GM21619 (cell line): ENCODE measurements at regions not wholly inside any gene's neighbourhood (a gene's known extent, or its start where the extent isn't known, plus 50 kb on each side); places are given as distances from the start of the nearest gene placed in this dataset.
A peak's percentile ranks its signal among the peaks of the same experiment; 100 is the strongest.

ENCODE experiments used
- ATAC-seq: cut with Tn5 transposase; IDR thresholded peaks from one replicate; pipeline ENCODE4 v1.9.1; 2021; ENCODE audit not compliant: unreplicated experiment

DNA sequence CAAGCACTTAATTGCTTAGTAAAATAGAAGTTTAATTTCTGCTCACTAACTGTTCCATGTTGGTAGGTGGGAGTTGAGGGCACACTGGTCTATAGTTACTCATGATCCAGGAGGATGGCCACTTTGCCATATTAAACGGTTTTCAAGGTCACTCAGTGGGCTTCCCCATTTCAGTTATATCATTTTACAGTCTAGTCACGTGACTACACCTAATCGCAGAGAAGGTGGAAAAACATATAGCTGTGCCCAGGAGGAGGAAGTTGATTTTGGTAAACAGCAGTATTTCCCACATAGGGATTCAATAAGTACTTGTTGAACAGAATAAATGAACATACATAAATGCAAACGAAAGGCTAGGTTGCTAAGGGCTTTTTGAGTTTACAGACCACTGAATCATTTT lies 541.1 kb upstream of the CAMK1G start:
- ATAC-seq, result no peak

GRCh38 chr1:209045331-209046057 lies 538.0 kb upstream of the CAMK1G start:
- no peak for ATAC-seq

- ATAC-seq, result no peak
Measured at GRCh38 chr1:209046058-209046417, 537.5 kb upstream of the CAMK1G start.

DNA sequence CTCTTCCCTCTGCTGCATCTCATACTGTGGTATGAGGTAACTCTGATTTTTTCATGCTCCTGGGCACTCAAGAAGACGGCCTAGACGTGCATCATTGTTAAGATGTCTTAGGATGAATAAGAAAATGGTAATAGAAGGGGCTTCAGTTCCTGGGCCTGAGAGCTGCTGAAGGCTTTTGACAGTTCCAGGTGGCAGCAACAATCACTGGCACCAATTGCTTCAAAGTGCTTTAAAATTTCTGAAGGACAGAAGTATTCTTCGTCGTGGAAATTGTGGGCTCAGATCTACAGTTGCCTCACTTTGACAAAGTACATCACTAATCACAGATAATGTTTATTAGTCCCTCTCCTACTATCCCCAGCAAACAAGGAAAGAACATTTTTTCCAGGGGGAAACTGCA lies 536.6 kb upstream of the CAMK1G start:
- no peak for ATAC-seq

DNA sequence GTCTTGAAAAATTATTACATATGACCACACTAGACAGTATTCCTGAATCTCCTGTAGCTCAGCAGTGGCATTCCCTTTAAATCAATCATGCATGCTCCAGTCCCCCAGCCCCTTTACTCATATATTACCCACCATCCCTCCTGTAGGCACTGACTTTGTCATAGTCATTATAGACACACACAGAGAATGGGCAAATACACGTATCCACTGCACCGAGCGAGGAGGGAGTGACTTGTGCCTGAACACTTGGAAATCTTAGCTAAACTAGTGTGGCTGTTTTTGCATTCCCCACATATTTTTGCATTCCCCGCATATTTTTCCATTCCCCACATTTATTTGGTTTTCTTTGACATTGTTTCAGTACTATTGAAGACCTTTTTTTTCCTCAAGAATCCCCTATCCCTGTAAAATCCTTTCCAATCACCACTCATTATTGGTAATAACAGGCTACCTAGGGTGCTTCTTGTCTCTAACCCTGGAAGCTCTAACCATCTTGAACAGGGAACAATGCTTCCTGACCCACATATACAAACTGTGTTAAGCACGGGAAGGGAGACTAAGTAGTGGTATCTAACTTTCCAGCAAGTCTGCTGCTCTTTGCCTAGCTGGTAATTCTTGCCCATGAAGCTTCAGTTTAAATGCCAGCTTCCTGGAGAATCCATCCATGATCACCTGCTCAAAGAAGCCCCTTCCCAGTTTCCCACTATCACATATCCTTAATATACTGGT lies 534.4 kb upstream of the CAMK1G start:
- no peak for ATAC-seq

DNA sequence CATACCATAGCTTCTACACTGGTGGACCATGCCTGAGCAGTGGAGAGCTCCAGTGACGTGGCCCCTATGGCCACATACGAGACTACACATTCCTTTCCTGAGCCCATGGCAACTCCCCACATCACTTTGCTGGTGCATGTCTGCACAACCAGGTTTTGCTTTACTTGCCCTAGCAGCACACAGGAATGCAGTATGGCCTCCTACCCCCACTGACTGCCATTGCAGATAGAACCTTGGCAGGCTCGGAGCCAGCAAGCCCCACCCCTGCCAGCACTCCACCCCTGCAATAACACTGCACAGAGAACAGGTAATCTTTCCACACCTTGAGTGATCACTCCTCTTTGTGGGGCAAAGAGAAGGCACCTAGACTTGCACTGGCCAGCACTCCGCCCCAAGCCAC lies 531.9 kb upstream of the CAMK1G start:
- no peak for ATAC-seq

- ATAC-seq, result no peak
Measured at GRCh38 chr1:209053587-209053986, 529.9 kb upstream of the CAMK1G start.

- no peak for ATAC-seq
Measured at GRCh38 chr1:209057083-209057482, 526.4 kb upstream of the CAMK1G start.

- no peak for ATAC-seq
Measured at GRCh38 chr1:209057901-209058300, 525.6 kb upstream of the CAMK1G start.

DNA sequence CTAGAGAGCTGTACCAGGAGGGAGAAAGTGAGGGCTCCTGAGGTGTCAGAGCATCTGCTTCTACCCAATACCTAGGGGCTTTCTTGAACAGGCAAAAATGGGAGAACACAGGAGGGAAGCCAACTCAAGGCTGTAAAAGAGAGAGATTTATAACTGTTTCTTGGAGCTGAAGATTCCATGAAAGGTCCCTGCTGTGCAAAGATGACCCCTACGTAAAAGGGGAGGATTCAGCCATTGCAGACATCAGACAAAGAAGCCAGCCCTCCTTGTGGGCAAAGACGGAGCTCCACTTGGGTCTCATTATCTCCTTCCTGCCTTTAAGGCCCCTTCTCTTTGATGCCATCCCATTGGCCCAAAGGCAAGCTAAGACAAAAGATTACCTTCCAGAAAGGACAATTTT lies 524.1 kb upstream of the CAMK1G start:
- ATAC-seq, result no peak

DNA sequence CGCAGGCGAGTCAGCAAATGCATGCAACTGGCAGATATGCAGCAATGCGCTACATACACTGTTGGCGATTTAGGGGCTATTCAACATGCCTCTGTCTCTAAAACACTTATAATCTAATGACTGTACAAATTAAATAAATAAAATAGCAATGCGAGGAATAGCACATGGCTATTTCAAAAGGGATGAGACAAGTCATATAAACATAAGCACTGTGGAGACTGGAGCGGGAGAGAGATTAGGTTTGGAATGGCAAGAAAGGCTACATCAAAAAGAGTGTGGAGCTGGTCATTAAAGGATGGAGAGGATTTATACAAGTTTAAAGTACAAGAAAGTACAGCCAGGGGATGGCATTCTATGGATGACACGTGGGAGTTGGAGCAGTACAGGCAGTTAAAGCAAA lies 523.5 kb upstream of the CAMK1G start:
- no peak for ATAC-seq

DNA sequence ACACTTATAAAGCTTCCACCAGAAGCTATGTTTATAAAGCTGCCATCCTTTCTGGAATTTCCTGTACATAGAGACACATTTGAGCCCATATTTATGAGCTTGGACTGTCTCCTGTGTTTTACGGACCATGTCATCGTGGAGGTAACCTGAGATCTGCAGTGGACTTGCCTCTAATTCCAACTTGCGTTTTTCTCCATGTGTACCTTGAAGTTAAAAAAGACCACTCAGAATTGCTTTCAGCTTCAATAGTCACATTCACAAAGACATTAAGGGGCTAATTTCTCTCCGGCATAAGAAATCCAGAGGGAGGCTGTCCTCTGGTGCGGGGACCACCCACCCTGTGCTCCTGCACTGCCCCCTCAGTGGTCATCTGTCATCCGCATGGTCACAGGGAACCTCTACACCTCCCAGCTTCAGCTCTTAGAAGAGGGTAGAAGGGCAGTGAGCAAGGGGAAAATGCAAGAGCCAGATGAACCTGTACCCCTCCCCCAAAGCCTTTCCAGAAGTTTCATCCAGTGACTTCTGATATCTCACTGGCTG lies 521.4 kb upstream of the CAMK1G start:
- no peak for ATAC-seq

DNA sequence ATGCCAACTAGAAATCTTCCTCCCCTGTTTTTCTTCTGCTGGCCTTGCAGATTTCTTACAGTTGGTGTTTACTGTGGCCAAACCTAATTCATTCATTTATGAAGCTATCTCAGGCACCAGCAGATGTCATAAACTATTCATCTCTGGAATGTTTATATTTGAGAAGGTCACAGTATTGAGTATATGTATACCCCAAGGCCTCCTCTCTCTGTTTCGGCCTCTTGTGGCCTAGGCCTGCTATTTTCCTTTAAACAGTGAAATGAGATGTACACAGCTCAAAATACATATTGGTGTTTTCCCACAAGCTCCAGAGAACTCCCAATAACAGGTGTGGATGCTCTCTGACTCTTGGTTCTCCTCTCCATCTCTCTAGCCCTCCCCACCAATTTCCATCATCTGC lies 520.7 kb upstream of the CAMK1G start:
- no peak for ATAC-seq

DNA sequence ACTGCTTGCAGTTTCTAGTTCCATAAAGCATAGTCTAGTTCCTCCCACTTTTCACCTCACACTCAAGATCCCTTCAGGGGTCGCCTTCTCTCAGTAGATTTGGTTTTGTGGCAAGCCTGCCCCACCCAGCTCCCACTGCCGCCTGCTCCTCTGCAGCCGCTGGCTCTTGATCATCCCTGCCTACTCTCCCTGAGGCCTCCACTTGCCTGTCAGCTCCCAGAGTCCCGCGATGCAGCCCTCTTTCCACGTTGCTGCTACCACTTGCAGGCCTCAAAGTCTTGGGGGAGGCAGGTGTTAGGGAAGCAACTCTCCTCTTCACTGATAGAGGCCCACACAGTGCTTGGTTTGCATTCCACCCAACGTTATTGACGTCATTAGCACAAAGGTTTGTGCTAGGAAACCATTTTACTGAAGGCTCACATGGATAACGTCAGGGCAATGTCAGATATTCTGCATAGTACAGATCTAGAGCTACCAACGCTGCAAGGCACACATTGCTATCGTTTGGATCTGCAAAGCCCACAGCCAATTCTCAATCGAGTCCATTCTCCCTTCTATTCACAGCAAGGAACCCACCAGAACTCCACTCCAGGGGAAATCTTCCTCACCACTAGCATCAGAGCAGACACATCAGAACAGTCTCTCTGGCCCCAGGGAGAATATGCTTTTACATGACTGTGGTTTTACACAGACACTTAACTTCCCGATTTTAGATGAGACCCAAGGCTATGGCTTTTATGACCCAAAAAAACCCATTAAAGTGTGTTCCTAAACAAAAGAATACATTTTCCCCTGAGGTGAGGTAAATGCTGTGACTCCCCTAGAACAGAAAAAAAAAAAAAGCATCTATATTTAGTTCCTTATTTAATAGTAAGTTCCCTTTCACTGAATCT lies 519.5 kb upstream of the CAMK1G start:
- no peak for ATAC-seq

DNA sequence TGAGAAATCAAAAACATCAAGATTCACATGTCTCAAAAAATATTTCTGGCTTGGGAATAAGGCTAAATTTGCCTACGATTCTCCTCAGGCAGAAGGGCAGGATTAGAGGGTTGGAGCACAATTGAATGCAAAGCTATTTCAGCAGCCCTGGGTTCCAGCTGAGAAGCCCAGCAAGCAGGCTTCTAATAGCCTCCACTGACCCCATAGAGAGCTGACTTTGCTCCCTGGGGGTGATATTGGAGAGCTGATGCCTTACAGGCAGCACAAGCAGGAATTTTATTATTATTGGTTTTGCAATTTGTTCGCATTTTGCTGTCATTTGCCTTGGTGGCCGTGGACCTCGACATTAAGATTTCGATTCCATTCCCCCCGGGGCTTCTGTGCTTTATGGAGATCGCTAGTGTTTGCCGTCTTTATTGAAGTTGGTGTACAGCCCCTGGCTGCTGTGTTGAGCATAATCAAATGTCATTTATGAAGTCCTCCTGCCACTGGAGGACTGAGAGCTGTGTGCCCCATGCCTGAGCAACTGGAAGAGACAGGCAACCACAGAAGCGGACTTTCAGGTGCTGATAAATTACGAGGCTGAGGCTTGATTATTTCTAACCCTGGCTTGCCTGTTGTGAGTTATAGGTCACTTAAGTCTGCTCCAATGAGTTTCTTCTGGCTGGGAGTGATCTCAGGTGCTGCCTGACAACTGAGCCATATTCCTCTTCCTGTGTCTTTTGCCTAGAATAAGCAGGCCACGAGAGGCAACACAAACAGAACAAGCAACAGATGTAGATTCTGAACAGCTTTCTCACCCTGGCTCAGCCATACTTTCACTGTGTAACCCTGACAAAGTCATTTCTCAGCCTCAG lies 518.4 kb upstream of the CAMK1G start:
- ATAC-seq, result no peak

DNA sequence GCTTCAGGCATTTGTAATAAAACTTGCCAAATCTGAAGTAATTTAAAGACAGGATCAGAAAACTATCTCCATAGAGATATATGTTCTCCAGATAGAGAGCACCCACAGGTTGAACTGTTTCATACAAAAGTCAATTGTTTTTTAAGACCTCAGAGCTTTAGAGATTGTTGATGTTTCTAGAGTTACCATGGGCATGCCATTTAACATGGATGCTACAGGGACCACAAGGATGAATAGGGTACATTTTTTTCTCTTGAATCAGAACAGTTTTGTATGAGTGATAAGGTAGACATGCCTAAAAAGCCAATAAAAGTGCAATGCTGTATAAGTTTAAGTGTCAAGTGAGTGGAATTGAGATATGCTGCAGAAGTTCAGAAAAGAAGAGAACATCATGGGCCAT lies 511.0 kb upstream of the CAMK1G start:
- no peak for ATAC-seq

- no peak for ATAC-seq
Measured at GRCh38 chr1:209073879-209074278, 509.6 kb upstream of the CAMK1G start.

DNA sequence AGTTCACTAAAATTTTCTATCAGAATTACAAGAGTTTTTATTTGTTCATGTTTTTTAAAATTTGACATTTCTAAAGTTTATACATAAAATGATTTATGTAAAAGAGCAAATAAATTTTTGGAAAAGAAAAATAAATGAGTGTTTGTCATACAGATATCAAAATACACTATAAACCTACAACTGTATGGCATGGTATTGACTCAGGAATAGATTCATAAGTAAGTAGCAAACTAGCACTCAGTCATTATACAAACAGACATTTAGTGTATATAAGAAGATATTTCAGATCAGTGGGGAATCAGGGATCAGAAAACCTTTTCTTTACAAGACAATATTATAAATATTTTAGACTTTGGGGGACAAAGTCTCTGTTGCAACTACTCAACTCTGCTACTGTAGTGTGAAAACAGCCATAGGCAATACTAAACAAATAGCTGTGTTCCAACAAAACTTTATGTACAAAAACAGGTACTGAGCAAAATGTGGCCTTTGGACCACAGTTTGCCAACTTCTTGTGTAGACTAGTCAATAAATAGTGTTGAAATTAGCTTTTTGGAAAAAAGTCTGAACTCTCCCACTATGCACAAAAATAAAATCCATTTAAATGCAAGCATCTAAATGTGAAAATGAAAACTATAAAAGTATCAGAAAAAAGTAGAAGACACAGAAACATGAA lies 508.8 kb upstream of the CAMK1G start:
- no peak for ATAC-seq

- ATAC-seq, result peak; percentile 67
Measured at GRCh38 chr1:209076688-209077087, 506.8 kb upstream of the CAMK1G start.

DNA sequence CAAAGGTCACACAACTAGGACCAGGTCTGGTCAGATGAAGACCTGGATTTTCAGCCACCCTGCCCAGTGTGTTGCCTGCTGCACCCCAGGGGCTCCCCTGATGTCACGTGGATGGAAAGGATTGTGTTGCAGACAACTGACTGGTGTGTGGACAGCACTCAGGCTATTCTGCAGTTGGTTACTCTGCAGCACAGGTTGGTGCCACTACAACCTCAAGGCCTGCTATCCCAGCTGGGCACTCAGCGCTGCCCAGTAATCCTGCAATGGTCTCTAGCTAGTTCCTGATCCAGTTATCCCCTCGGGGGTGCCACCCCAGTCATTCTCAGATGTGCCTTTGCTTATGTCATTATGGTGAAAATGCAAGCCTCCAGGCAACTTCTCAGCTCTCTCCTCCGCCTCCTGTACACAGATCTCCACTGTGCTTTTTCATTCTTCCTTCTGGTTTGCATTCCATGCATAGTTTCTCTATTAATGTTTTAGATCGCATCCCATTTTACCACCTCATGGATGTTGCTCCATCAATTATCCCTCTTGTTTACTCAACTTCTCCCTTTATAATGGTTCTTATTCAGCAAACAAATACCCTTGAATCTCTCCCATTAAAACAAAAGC lies 503.2 kb upstream of the CAMK1G start:
- ATAC-seq, result no peak
